ENCODE measurements at regions not wholly inside any gene's neighbourhood (a gene's known extent, or its start where the extent isn't known, plus 50 kb on each side); places are given as distances from the start of the nearest gene placed in this dataset.

DNA sequence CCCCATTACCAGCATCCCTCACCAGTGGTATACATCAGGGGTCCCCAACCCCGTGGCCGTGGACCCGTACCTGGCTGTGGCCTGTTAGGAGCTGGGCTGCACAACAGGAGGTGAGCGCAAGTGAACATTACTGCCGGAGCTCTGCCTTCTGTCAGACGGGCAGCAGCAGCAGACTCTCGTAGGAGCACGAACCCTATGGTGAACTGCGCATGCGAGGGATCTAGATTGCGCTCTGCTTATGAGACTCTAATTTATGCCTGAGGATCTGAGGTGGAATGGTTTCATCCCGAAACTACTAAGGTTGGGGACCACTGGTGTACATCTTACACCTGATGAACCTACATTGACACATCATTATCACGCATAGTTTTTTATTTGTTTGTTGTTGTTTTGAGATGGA, 52.8 kb upstream of the DHX15 start:
- intact Hi-C loops (cut with micrococcal nuclease) = no loop called here
- ATAC-seq (no peak), DNase-seq (no peak)

DNA sequence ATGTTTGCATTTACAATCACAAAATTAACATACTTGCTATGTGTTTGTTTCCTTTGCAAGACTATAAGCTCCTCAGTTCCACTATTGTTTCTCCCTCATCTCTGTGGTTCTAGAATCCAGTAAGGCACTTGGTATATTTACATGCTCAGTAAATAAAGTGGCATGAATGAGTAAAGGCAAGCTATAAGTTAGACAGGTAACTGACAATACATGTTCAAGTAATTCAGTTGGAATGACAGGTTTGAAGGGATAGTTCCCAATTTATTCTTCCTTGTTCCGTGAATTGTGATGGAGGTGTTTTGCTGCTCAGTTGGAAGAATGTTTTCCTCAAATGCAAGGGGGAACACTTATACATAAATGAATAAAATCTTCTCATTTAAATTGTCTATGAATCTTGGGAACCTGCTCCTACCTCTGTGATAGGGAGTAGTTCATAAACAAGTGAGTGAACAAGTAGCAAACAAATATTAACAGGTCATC, 54.1 kb upstream of the DHX15 start:
- DNase-seq (no peak), ATAC-seq (no peak)
- intact Hi-C loops (cut with micrococcal nuclease) = no loop called here

DNA sequence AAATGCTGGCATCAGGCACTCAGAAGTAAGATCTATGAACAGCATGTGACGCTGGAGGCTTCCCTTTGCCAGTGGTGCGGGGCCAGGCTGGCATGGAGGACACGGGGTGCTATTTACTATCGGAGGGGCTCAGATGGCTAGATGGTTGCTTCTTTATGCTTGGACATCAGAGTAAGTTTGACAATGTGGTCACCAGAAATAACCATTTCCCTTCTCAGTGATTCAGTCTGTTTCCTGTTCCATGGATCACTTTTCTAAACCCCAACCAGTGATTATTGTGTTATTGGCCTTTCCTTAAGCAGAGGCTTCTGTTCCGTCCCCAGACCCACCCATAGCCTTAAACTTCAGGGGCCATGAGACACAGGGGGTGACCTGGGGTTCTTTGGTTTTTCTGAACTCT, 55.4 kb upstream of the DHX15 start:
- ATAC-seq (no peak), DNase-seq (no peak)
- intact Hi-C loops (cut with micrococcal nuclease) = no loop called here

DNA sequence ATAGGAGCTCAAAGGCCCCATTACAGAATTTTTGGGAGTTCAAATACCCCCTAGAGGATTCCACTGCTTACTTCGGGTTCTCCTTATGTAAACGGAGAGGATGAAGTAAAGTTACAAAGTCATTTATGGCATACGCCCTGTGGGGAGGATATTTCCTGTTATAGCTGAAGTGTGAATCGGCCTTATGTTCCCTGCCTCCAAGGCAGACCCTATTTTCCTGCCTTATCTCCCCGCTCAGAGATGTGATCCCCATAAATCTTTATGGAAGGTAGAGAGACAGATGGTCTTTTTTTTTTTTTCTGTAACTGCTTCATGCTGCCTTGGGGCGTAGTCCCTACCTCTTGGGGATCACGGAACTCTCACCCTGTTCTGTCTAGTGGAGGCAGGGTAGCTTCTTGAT, 56.0 kb upstream of the DHX15 start:
- DNase-seq = no peak
- intact Hi-C loops (cut with micrococcal nuclease) = no loop called here

DNA sequence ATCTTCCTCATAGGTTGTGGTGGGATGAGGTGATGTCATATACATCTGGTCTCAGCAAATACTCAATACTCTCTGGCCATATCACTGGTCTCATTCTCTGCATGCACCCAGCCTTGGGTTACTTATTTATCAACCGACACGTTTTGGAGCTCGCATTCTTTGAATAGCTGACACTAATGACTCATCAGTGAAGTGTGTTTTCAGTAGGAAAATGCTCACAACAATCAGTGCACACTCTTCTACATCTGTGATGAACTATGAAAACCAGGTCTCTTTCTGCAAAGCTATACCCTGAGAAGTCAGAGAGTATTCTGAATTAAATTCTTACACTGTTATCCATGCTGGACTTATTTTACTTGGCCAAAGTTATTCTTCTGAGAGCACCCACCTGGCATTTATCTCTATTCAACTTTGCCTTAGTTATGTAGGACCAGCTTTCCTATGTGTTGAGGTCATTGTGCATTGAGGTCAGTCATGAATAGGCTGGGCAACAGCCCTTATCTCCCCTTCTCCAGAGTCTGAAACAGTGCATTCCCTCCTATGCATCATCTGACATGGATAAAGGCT, 58.7 kb upstream of the DHX15 start:
- ATAC-seq (peak; percentile 47), DNase-seq (no peak)
- intact Hi-C loops (cut with micrococcal nuclease) = no loop called here

More for the DNA sequence above, 56.0 kb upstream of the DHX15 start:
- ATAC-seq = no peak

DNA sequence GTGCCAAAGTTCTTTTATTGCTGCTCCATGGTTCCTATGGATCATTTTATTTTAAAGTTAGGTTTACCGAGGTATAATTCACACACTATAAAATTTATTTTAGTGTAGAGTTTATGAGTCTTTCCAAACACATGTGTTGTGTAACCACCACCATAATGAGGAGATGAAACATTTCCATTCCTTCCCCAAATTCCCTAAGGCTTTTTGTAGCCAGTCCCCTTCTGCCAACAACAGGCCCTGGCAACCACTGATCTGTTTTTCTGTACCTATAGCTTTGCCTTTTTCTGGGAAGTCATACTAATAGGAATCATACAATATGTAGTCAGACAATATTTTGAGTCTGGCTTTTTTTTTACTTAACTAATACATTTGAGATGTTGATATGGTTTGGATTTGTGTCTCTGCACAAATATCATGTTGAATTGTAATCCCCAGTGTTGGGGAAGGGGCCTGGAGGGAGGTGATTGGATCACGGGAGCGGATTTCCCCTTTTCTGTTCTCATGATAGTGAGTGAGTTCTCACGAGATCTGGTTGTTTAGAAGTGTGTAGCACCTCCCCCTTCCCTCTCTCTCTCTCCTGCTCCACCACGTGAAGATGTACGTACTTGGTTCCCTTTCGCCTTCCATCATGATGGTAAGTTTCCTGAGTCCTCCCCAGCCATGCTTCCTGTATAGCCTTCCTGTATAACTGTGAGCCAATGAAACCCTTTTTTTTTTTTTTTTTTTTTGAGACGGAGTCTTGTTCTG, 59.6 kb upstream of the DHX15 start:
- DNase-seq (no peak), ATAC-seq (no peak)
- intact Hi-C loops (cut with micrococcal nuclease) = no loop called here

DNA sequence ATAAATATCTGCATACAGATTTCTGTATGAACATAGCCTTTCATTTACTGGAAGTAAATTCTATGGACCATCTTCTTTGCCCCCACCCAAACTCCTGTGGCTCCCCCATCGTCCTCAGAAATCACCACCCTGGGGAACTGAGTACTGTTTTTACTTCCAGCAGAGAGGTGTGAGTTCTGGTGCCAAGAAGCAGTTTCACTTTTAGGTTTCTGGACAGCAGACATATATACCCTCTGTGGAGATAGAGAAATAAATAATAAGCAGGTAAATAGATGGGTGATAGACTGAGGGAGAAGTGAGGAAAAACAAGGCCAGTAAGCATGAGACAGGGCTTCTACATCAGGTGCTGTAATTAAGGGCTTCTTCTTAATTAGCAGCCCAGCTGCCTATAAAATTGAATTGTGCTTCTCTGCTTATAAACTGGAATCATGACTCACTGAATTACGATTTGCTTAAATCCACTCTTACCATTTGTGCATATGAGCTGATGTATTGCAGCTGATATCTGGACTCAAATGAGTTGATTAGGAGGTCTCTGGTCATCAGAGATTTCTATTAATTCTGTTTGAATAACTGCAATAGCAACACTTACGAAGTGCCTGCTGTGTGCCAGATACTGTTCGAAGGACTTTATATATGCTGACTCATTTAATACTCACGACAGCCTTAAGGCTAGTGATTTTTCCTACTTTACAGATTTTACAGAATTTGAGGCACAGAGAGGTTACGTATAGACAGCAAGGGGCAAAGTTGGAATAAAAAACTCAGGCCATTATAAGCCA, 60.8 kb upstream of the DHX15 start:
- no peak for ATAC-seq

DNA sequence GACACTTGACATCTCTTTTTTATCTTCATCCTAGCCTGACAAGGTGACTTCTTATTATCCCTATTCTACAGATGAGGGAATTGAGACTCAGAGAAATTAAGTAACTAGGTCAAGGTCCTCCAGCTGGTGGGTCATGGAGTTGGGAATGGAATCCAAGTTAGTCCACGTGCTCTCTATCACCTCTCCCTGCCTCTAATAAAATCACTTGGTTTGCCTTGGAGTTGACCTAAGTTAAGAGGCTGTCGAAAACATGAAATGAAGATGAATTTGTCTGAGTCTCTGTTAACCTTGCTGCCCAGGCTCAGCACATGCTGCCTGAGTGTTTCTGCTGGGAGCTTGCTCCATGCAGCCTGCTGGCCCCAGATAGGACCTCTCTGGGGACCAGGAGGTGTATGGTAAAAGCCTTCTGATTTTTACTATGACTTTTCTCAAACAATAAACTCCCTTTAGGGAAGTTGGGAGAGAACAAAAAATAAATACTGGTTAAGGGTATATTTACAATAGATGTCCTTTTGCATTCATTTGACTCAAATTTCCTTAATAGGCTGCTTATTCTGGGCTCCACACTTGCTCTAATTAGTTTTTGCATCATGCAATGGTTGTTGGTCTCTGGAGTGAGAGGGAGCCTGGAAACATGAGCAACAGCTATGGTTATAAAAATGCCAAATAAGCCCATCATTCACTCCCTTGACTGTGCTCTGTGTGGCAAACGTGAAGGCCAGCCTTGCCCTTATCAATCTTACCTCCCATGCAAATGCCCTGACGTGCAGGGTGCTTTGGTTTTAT, 61.6 kb upstream of the DHX15 start:
- no peak for ATAC-seq
- no peak for DNase-seq
- intact Hi-C loops (cut with micrococcal nuclease) = no loop called here

More for the DNA sequence above, 60.8 kb upstream of the DHX15 start:
- DNase-seq = no peak
- intact Hi-C loops (cut with micrococcal nuclease) = no loop called here

DNA sequence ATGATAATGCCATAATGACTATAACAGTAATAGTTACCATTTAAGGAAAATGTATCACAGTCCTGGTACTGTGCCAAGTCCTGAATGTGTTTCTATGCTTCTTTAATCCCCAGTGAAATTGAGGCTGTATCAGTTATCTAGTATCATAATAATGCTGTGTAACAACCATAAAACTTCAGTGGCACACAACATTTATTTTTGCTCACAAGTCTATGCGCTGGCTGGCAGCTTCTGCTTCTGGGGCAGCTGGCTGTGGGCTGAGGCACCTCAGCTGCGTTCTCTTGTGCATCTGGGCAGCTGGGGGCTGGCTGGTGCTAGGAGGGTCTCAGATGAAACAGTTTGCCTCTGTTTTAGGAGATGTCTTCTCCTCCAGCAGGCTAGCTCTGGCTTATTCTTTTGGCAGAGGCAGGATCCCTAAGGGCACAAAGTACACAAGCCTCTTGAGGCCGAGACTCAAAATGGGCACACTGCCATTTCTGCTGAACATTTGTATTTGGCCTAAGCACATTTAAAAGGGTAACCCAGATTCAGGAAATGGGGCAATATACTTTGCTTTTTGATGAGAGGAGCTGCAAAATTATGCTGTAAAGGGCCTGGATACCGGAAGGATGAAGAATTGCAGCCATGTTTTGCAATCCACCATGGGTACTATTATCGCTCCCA, 62.6 kb upstream of the DHX15 start:
- DNase-seq (no peak), ATAC-seq (no peak)
- intact Hi-C loops (cut with micrococcal nuclease) = no loop called here

DNA sequence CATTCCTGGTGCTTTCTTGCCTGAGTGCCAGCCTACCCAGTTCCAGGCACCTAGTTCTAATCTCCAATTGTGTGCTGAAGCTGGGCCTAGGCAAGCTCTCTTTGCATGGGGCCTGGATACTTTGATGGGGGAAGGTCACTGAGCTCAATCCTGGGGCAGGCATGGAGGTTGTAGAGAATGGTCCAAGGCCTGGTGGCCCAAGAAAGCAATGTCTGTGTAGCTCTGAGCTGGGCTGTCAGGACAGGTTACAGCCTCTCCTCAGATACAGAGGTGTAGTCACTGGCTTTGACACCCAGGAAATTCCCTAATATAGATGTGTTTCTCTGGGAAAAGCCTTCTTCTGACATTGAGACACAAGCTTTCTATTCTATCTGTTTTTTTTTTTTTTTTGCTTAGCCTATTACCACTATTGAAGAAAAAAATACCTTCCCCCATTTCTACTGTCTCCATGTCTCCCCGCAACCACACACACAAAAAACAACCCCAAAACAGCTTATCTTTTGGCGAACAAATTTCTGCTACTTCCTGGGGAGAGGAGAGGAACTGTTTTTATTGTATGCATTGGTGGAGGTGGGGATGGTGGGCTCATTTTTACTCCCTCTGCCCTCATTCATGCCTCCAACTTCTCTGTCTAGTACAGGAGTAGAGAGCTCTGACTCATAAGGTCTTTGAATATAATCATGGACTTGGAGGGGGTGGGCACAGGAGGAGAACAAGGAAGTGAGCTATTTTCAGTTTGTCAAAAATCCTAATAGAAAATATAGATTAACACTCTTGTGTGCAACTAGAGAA, 66.7 kb upstream of the DHX15 start:
- DNase-seq (no peak), ATAC-seq (no peak)
- intact Hi-C loops (cut with micrococcal nuclease) = no loop called here

DNA sequence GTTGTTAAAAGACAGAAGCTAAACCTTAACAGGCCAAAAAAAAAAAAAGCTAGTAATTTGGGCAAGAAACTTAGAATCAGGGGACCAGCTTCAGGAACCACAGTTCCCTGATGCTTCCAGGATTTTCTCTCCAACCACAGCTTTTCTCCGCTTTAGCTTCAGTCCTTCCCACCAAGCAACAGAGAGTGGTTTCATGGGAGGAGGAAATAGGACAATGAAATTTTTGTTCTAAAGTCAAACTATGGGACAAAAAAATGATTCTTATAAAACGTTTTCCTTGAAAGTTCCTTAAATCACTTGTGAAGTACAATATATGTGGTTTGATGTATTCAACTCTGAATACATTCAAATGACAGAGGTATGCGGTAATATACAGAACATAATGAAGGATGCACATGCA, 71.0 kb upstream of the DHX15 start:
- ATAC-seq = no peak
- intact Hi-C loops (cut with micrococcal nuclease) = no loop called here
- DNase-seq = no peak

DNA sequence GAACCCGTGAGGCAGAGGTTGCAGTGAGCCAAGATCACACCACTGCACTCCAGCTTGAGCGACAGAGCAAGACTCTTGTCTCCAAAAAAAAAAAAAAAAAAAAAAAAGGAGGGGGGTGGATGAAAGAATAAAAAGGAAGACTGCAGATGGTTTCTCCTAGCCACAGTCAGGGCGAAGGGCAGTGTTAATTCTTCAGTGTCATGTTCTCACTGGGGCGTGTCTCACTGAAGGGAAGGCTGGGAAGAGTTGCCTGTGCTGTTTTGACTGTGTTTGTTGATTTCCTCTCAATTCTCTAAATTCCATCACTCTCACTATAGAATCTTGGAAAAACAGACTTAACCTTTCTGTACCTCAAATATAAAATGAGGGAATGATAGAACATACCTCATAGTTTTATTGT, 71.6 kb upstream of the DHX15 start:
- DNase-seq (no peak), ATAC-seq (peak; percentile 56)
- intact Hi-C loops (cut with micrococcal nuclease) = no loop called here

DNA sequence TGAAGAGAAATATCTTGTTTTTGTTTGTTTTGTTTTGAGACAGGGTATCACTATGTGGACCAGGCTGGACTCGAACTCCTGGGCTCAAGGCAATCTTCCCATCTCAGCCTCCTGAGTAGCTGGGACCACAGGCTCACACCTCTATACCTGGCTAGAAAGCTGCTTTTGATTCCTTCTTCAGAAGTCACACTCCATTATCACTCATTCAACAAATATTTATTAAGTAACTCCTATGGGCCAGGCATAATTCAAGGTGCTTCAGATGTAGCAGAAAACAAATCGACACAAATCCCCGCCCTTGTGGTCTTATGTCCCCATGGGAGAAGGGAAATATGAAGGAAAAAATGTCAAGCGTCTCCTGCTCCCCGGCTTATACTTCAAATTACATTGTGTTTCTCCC, 72.6 kb upstream of the DHX15 start:
- intact Hi-C loops (cut with micrococcal nuclease) = no loop called here
- DNase-seq (no peak), ATAC-seq (no peak)

DNA sequence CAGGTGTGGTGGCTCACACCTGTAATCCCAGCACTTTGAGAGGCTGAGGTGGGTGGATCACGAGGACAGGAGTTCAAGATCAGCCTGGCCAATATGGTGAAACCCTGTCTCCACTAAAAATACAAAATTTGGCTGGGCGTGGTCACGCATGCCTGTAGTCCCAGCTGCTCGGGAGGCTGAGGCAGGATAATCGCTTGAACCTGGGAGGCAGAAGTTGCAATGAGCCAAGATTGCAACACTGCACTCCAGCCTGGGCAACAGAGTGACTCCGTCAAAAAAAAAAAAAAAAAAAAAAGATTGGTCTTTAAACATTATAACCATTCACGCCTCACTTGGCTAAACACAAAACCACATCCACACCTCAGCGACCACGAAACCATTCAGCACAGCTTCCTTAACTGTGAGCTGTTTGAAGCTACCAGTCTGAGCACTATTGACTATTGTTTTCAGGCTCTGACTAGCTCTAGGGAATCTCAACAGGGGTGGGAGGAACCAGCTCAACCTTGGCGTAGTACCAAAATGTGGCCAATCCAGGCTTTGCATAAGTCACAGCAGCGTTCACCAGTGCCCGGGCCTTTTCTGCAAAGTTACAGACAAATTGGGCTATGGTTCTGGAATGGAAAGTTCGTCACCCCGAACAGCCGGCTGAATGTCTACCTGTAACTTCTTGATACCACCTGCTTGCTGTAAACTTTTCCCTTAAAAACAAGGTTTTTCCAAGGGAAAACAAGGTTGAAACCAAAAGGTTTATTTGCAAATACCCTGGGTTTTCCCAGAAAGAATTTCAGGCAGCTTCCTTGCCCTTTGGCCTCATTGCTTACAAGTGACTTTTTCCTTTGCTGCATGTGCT, 73.6 kb upstream of the DHX15 start:
- ATAC-seq (peak; percentile 86), DNase-seq (peak; percentile 46)
- intact Hi-C loops (cut with micrococcal nuclease) = no loop called here

DNA sequence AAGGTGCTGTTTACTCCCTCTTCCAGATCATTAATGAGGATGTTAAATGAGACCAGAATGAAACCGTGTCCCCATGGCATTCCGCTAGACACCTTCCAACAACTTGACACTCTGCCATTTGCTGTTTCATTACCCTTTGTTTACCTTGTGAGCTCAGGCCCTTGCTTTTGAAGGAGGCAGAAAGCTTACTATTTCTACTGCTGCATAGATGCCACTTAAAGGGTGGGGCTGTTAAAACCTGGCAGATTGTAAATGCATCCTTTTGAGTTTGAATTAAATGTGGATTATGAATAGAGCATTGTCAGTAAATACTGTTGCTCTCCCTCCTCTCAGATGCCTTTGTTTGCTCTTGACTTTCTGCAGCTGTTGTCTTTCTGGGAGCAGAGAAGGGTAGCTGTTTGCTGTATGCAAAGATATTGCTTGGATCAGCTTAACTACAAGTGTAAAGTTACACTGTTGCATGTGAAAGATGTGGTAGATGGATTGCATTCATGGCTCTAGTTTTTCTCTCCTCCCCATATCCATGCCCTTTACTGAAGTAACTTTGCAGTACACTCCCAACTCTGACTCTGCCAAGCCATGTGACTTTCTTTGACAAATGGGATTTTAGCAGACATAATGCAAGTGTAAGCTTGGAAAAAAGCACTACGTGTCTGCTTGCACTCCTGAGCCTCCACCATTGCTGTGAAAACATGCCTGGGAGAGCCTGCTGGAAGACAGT, 75.0 kb upstream of the DHX15 start:
- no peak for ATAC-seq
- DNase-seq = no peak
- intact Hi-C loops (cut with micrococcal nuclease) = no loop called here

DNA sequence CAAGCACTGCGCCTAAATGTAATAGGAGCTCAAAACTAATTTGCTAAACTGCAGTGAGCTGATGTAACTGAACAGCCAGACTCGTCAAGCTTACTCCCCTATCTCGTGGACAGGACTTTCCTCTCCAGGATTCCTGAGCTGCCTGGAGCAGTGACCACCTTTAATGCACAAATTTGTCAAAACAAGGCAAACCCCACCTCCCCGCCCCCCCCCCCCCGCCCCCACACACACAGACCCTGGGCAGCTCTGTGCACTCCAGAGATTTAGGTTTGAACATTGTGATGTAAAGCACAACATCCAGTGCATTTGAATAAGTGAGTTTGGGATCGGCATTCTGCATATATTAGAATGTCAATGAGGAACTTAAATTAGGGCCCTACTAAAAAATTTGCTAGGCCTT, 77.7 kb upstream of the DHX15 start:
- intact Hi-C loops (cut with micrococcal nuclease) = no loop called here
- DNase-seq (no peak), ATAC-seq (no peak)

DNA sequence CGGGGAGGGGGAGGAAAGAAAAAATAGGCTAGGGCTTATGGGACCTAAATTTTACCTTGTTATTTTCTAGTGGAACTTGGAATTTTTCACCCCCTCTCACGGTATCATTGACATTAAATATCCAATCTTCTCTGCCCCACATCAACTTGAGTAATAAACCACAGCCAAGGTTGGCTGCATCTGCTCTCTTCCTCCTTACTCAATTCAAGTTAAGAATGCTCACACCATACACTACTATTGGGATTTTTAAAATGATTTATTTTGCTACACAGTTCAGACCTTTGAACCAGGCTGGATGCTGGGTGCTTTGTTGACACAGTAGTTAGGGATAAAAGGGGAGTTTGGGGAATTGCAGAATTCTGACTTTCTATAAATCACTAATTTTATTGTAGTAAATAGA, 78.2 kb upstream of the DHX15 start:
- intact Hi-C loops (cut with micrococcal nuclease) = no loop called here
- ATAC-seq = no peak
- DNase-seq = no peak
